HG03103 (cell line): ENCODE measurements at regions not wholly inside any gene's neighbourhood (a gene's known extent, or its start where the extent isn't known, plus 50 kb on each side); places are given as distances from the start of the nearest gene placed in this dataset.

Experiments used
- ATAC-seq: cut with Tn5 transposase; IDR thresholded peaks from one replicate; pipeline ENCODE4 v1.9.1; 2021; ENCODE audit warnings: low read depth; ENCODE audit not compliant: unreplicated experiment

DNA sequence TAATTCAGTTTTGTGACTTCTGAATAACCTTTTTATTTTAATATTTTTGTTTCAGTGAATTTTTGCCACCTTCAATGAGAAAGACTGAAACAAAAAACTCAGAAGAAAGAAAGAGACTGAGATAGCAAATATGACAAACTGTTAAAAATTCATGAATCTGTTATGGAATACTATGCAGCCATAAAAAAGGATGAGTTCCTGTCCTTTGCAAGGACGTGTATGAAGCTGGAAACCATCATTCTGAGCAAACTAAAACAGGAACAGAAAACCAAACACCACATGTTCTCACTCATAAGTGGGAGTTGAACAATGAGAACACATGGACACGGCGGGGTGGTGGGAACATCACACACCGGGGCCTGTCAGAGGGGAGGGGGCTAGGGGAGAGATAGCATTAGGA lies 193.4 kb upstream of the FGGY start:
- no peak for ATAC-seq

- ATAC-seq: no peak
Observed at GRCh38 chr1:59104191-59104760, 192.6 kb upstream of the FGGY start.

- no peak for ATAC-seq
Observed at GRCh38 chr1:59105548-59106507, 191.1 kb upstream of the FGGY start.

DNA sequence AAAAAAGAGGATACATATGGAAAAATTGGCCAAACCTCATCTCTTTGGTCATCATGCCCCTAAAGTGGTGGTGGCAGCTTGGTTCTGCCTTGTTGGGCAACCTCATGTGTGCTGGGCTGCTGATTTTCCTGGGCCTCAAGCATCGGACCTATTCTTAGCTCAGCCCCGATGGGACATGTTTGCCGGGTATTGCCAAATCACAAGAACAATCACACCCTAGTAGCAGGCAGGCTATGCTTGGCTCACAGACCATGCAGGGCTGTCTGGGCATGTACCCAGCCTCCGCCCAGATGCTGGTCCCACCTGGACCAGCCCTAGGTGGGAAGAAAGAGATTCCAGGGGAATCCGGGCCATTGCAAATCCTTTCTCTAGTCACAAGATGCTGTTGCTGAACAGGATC lies 189.4 kb upstream of the FGGY start:
- ATAC-seq: no peak

DNA sequence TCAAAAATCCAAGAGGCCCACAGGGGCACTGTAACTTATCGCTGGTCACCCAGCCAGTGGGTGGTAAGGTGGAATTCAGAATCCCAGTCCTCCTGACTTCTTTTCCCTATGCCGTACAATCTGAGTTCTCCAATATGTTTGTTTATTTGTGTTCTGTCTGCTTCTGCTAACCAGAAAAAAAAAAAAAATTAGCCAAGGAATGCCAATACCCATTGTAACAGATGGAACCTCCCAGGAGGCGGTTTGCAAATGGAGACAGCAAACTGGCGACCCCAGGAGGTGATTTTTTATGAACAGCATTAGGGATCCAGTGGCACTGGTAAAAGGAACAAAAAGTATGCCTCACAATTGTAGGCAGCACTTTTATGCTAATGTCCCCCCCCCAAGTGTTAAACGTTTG lies 189.0 kb upstream of the FGGY start:
- no peak for ATAC-seq

- ATAC-seq: no peak
Observed at GRCh38 chr1:59108481-59109317, 188.2 kb upstream of the FGGY start.

- no peak for ATAC-seq
Observed at GRCh38 chr1:59110271-59110670, 186.6 kb upstream of the FGGY start.

GRCh38 chr1:59113876-59114457 lies 182.9 kb upstream of the FGGY start:
- no peak for ATAC-seq

GRCh38 chr1:59115865-59116264 lies 181.0 kb upstream of the FGGY start:
- ATAC-seq: no peak

DNA sequence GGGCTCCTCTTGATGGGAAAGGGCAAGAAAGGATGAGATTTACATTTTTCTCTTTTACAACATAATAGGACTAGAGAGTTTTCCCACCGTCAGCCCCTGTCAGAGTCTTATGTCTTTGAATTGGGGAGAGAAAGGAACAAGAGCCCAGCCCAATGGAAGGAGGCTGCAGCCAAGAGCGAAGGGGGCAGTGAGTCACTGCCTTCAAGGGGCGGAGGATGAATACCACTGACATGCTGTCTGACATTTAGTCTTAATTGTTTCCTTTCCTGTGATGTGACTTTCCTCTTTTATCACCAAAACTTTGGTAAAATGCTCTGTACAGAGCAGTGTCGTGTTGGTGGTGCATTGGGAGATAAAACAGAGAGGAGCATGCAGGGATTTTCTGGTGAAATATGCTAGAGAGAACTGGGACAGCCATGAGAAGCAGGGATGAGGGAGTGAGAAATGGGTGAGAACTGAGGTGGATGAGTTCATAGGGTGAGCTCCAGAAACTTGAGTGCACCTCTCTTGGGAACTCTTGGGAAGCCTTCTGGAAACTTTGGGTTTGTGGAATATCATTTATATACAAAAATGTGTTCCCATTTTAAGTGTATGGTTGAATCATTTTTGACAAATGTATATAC lies 179.9 kb upstream of the FGGY start:
- no peak for ATAC-seq

DNA sequence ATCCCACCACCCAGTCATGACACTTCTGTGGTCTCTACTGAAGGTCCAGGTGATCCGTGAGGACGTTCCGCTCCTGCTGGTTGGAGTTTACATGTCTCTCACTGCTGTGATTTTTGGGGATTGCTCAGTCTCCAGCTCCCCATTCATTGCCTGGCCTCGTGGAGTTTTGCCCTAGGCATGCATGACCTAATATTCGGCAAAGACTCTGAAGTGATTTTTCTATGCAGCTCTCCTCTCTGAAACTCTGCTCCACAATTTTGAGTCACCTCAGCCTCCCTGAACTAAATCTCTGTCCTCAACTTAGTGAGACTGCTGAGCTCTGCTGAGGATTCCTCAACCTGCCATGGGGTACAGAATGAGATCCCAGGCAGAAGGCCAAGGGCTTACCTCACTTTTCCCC lies 174.4 kb upstream of the FGGY start:
- no peak for ATAC-seq

DNA sequence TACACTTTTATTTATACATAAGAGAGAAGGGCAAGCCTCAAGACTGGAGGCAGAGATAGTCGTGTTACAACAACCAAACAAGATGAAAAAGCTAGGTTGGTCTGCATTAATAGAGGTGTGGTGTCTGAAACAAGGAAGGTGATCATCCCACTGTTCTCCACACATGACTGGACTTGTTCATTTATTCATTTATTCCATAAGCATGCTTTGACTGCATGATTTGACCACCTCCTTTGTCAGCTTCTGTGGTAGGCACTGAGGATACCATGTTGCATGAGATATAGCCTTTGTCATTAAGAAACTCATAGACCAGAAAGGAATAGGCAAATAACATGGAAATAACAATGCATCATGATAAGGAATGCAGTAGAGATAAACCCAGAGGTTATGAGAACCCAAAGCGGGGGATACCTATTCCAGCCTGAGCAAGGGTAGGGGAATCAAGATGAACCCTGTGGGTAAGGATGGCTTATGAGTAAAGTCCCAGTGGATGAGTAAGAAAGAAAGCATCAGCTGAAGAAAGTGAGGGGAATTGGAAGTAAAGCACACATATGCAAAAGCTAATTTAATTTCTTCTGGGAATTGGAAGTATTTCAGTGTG lies 173.7 kb upstream of the FGGY start:
- ATAC-seq: no peak

DNA sequence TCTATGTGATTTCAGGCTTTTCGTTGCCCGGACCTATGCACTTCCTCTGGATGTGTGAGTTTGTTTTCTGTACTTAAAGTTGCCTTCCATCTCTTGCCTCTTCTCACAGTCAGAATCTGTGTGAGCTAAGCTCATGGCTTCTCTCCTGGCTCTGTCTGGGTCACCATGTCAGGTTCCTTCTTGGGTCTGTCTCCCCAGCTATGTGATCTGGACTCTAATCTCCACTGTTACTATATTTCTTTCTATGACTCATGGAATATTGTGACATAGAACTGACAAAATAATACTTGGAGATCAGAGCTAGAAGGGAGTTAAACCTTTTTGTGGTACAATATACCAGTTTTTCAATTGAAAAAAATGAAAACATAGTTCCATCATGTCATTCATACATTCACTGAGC lies 172.7 kb upstream of the FGGY start:
- ATAC-seq: no peak

DNA sequence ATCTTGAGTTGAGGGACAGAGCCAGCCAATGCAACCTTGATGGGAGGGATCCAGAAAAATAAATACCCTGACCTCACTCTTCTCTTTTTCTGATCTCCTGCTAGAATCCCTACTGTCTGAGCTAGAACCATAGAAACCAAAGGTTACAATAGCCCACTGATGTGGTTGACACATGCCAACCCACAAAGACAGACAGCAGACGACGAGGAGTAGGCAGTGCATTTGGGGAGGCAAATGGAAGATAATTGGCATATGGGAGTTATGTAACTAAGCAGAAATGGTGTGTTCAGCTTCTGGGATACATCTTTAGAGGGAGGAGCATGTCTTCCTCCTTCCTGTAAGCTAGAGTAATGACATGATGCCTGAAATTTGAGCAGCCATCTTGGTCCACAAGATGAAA lies 171.7 kb upstream of the FGGY start:
- no peak for ATAC-seq

DNA sequence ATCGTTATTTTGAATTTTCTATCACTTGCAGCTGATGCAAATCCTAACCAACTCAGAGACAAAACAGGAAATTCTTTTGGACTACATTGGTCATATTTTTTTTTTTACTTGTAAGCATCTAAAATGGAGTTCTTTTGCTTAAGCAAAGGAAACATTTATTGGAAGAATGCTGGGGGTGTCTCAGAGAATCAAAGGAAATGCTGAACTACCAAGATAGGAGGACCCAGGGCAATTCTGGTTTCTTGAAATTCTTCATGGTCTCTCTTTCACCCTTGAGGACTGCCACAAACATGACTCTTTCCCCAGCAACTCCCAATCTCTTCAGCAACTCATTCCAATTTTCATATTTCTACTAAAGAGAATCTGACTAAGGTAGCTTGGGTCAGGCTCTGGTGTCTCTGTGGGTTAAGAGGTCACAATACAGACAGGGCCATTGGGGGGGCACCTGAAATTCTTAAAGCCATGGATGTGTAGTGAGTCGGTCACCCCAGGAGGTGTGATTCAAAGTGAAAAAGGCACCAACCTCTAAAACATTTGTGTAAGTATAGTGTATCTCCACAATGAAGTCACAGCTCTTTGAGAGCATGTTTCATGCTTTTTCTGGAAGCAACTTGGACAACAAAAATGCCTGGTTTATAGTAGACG lies 171.1 kb upstream of the FGGY start:
- ATAC-seq: no peak

- ATAC-seq: no peak
Observed at GRCh38 chr1:59126366-59126765, 170.5 kb upstream of the FGGY start.

DNA sequence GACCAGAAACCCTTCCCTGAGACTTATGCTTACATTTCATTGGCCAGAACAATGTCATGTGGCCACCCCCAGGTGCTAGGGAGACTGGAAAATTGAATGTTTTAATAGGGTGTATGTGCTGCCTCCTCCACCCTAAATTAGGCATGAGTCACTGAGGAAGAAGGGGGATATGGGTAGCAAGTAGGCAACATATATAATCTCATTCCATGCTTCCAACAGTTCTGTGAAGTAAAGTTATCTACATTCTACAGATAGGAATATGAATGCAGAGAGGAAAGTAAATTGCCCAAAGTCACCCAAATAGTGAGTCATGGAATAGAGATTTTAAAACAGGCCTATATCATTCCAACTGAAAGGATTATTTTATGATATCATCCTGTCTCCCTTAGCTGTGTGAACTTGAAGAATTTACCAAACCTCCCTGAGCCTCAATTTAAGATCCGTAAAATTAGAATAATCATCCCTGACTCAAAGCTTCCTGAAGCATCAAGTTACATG lies 168.6 kb upstream of the FGGY start:
- no peak for ATAC-seq

DNA sequence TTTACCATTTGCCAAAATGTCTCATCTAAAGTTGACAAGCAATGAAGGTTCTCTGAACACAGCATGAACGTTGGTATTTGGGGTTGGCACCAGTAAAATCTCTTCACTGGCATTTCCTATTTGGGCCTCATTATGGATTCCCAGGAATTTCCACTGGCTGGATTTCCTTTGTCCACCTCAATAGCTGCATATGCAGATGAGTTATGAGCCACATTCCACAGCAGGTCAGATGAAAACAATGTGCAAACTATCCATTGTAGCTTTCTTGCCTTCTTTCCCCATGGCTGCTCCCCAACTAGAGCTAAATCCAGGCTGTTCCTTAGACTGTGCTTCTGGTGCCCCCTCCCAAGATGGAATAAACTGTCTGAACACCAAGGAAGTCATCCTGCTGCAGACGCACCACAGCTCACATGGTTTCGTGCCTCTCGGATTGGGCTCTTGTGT lies 168.1 kb upstream of the FGGY start:
- ATAC-seq: no peak

GRCh38 chr1:59132295-59132694 lies 164.6 kb upstream of the FGGY start:
- ATAC-seq: no peak
